Esophagus muscularis mucosa (tissue), 4 donors: ENCODE measurements at regions not wholly inside any gene's neighbourhood (a gene's known extent, or its start where the extent isn't known, plus 50 kb on each side); places are given as distances from the start of the nearest gene placed in this dataset.

Source experiments
- CTCF ChIP-seq, 3 experiments: fragments of 200-600 bp in 2 of 3; fragments of 450-650 bp in 1 of 3; sonication (generic) in 2 of 3; IDR thresholded peaks; one replicate each; pipeline ENCODE4 v1.5.1; 2017 to 2019; ENCODE audit warnings: antibody characterized with exemption in 3 of 3, mild to moderate bottlenecking in 2 of 3, moderate library complexity in 1 of 3
- EP300 ChIP-seq: sonication (generic); formaldehyde crosslinking; IDR thresholded peaks from one replicate; pipeline ENCODE4 v1.6.1; 2017; ENCODE audit warnings: antibody characterized with exemption
- POLR2A ChIP-seq: fragments of 450-650 bp; IDR thresholded peaks from one replicate; pipeline ENCODE4 v1.6.1; 2017; ENCODE audit warnings: antibody characterized with exemption, moderate library complexity, mild to moderate bottlenecking, low read depth
- POLR2AphosphoS5 ChIP-seq, 2 donors: sonication (generic); formaldehyde crosslinking; IDR thresholded peaks; one replicate each; pipeline ENCODE4 v1.6.1; 2017; ENCODE audit warnings: antibody characterized with exemption in 2 of 2

GRCh38 chr15:35215093-35215492 is 130.0 kb upstream of the NANOGP8 start:
- TF ChIP-seq POLR2AphosphoS5 (IDR thresholded peaks at IDR 0.05) (no peak), CTCF (IDR thresholded peaks at IDR 0.05) (no peak), POLR2A (no peak), EP300 (no peak)
